GM18505 (cell line): ENCODE measurements at regions not wholly inside any gene's neighbourhood (a gene's known extent, or its start where the extent isn't known, plus 50 kb on each side); places are given as distances from the start of the nearest gene placed in this dataset.

Source experiments
- ATAC-seq: cut with Tn5 transposase; IDR thresholded peaks from one replicate; pipeline ENCODE4 v1.9.1; 2021; ENCODE audit not compliant: unreplicated experiment
- POLR2A ChIP-seq: IDR thresholded peaks from 4 replicates; pipeline ENCODE4 v1.6.1; 2011; ENCODE audit warnings: borderline replicate concordance; ENCODE audit not compliant: insufficient read depth, insufficient read length; ENCODE audit errors: extremely low read depth

DNA sequence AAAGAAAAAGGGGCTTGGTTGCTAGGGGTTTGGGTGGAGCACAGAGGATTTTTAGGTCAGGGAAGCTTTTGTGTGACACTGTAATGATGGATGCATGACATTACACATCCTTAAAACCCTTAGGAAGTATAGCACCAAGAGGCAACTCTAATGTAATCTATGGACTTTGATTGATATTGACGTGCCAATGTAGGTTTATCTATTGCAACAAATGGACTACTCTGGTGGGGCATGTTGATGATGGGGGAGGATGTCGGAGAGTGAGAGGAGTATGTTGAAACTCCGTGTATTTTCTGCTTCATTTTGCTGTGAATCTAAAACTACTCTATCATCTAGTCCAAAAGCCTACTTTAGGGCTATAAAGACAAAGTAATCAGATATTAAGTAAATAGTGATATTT lies 72.3 kb upstream of the PAX6 start:
- no peak for ATAC-seq
- no peak for TF ChIP-seq POLR2A

DNA sequence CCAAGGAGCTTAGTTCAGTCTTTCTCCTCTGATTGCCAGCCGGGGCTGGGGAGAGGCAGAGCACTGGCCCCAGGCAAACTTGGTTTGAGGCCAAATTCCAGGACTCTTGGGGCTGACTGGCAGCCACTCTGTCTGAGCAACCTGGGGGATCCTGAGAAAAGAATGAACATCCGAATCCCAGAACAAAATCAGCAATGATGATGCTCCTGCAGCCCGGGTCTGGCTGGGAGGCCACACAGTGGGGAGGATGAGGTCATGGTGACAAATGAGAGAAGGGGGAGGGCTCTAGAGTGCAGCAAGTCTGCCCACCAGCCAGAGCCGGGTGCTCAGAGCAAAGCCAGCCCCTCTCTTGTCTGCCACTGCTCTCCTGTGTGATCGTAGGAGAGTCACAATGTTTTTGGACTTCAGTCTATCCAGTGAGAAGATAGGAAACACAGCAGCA lies 71.8 kb upstream of the PAX6 start:
- no peak for TF ChIP-seq POLR2A
- ATAC-seq = no peak

DNA sequence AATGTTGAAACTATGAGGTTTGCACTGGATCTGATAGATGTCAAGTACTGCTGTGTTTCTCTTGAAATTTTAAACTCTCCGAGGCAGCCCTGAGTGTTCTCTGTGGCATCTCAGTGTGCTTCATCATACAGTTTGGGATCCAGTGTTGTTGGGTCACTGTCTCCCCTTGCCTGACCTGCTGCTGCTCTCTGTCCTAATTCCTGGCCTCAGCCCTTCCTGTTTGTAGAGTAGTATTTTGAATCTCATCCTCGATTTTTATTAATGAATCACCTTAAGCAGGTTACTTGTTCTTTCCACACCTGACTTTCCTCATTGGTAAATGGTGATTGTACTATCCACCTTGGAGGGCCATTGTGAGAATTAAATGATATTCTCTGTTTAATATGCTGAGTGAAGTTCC lies 70.7 kb upstream of the PAX6 start:
- no peak for ATAC-seq
- TF ChIP-seq POLR2A = no peak

DNA sequence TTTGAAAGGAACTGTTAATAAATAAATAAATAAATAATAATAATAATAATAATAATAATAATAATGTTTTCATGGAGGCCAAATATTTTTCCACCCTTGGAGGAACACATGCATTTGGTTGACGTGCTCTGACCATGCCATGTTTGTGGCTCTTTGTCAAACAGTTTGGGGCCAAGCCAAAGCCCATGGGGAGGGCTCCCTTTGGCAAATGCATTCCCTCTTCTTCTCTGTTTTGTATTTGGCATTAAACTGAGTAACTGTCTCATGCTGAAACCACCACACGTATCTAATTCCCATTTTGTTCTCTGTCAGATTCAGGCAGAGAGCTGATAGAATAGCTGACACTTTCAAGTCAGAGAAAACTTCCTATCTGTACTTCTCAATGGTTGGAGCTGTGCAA lies 68.6 kb upstream of the PAX6 start:
- no peak for TF ChIP-seq POLR2A
- no peak for ATAC-seq

DNA sequence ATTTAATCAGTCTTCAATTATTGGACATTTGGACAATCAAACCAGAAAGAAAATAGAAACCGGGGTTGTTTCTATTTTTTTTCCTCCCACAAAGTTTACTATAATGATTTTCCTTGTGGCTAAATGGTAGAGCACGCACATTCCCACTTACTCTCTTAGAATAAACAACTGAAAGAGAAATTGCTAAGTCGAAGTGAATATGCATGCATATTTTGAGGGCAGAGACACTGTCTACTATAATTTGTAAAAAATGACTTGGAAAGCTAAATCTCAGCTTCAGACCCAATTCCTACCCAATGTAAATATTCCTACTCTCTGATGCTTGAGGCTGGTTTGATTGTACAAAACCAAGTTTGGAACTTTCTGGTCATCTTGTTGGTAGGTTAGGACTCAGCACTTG lies 66.7 kb upstream of the PAX6 start:
- TF ChIP-seq POLR2A = no peak
- no peak for ATAC-seq

DNA sequence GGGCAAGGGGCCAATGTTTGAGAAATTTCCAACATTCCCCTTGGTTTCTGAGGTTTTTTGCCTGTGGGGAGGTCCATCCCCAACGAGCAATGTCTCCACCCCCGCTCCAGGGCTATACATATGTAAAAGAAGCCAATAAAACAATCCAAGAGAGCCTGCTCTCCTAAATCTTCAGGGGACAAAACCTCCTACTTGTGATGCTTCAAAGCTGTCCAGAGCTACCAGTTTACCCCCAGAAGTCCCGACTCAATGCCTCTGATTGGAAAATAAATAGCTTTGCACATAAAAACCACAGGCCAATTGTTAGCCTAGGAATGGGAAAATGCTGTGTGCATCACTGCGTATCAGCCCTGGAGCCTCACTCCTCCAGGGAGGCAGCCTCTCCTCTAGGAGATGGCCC lies 66.0 kb upstream of the PAX6 start:
- TF ChIP-seq POLR2A = no peak
- ATAC-seq = no peak

DNA sequence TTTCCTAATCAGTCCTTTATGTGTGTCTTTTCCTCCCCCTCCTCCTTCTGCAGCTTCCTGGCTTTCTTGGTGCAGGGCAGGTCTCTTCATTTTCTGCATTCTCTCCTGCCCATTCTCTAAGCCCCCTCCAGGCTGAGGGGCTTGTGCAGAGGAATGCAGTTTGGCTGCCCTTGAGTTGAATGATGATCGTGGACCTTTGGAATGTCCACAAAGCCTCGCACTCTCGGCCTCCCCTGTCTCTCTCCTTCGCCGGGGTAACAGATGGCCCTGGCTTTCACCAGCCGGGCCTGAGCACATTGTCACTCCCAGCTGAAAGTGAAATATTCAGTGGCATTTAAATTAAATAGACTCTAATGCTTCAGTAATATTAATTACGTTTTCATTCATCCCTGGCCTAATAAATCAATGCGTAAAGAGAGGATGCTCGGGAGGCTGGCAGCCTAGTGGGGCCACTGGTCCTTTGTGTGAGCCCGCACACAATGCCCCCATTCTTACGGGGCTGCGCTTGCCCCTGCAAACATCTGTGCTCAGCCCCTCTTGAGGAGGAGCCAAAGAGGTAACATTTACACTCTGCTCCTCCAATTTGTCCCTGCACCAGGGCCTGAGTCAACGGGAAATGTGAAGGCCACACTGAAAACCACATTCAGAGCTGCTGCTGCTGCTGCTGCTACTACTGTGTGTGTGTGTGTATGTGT lies 64.9 kb upstream of the PAX6 start:
- no peak for TF ChIP-seq POLR2A
- no peak for ATAC-seq

DNA sequence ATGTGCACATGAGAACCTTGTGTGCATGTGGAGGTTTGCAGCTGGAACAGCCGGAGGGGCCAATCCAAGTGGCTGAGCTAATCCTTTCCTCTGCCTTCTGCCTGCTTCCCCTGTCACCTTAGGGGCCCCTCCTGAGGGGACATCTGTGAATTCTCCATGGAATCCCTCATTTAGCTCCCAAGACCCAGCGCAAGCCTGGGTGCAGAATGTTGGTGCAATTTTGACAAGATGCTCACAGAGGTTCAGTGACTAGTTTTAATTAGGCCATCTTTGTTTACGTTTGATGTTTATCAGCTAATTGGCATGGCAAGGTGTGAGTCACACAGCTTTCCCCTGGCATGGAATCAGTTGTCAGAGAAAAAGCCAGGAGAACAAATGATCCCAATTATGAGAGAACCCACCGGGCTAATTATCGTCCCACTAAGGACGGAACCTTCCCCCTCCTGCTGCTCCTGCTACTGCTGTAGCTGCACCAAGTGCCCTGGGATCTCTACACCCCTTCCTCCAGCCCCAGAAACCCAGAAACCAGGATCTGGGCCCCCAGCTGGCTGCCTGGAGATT lies 63.6 kb upstream of the PAX6 start:
- TF ChIP-seq POLR2A = no peak
- ATAC-seq = no peak

DNA sequence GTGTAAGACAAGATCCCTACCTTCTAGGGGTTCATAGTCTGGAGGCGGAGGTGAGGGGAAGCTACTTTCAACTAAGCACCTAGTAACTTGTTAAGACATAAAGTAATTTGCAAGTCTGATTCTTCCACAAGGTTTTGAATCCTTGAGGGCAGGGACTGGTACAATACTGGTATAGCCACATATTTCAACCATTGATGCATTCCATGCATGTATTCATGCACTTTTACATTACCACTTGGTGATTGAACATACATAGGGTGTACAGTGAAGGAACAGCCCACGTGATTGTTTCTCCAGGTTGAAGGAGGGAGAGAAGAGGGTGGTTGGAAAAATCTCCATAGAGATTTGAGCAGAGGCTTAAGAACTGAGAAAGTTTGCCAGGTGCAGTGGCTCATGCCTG lies 62.0 kb upstream of the PAX6 start:
- no peak for TF ChIP-seq POLR2A
- no peak for ATAC-seq

DNA sequence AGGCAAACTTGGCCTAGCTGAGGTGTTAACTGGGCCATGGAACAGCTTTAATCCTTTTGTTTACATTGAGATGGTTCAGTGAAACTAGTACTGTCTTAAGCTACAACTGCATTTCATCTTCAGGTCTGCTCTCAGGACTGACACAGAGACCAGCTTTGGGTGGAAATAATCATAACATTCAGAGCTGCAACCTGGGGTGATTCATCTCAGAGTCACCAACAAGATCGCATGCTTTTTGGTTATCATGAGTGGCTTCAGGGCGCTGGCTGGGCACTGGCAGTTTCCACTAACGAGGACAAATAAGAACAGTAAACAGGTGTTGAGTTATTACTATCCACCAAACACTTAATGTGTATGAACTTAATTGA lies 60.9 kb upstream of the PAX6 start:
- no peak for ATAC-seq
- TF ChIP-seq POLR2A = no peak

DNA sequence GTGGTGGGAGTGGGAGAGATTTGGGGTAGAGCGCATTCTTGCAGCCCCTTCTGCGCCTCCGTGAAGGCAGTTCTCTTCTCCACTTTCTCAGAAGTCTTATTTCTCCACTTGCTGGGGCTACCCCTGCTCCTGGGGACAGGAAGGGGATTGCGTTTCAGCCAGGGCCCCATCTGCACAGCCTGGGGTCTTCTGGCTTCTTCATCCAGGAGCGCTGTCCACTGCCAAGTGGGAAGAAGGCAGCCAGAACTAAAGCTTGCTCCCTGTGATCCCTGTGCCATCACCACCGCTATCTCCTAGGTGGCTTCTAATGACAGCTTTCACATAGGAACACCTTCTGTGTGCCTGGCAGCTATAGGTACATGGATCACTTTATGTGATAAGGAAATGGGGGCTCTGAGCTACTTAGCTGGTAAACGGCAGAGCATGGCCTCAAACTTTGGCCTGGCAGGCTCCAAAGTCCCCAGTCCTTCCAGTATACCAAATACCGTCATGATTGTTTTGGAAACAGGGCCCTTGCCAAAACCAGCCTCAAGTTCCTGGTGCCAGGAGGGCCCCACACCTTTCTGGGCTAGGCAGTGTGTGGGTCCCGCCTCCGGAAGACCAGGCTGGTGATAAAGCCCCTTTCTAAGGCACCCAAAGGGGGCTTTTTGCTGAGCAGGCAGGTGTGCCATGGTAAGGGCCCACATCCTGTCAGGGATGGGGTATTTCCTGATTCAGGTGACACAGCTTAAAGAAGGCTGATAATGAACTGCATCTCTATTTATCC lies 60.4 kb upstream of the PAX6 start:
- no peak for TF ChIP-seq POLR2A
- no peak for ATAC-seq

DNA sequence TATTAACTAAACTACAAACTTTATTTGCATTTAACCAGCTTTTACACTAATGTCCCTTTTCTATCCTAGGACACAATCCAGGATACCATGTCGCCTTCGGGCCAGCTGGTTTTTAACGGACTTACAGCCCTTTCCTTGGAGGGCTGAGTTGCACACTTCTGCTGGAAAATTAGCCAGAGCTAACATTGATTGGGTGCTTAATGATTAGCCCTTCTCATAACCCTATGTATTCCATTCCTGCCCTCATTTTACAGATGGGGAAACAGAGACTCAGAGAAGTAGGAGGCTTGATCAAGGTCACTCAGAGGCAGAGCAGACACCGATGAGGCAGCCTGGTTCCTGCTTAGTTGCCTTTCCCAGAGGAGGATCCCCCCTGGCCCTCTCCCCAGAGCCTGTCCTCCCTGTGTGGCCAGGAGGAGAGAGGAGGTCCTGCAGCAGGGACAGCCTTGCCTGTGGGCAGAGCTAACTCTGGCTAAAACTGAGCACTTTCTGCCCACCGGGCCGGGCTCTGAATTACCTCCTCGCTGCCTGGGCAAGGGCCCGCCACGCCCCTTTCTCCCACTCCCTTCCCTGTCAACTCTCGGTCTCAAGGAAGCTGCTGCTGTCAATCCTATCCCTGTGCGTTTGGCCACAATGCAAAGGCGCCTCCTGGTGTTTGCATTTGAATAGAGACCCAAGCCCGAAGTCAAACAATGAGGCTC lies 59.6 kb upstream of the PAX6 start:
- ATAC-seq = peak; percentile 48
- TF ChIP-seq POLR2A = no peak

DNA sequence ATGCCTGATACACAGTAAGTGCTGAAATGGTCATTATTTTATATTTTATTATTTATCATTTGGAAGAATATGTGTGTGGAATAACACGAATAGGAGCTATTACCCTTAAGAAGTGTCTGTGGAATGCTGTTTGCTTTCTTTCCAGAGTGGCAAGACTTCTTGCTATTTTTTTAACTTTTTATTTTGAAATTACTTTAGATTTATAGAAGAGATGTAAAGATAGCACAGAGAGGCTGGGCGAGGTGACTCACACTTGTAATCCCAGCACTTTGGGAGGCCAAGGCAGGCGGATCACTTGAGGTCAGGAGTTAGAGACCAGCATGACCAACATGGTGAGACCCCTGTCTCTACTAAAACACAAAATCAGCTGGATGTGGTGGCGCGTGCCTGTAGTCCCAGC lies 58.9 kb upstream of the PAX6 start:
- no peak for TF ChIP-seq POLR2A
- ATAC-seq = no peak
